OCI-LY7 (cell line): ENCODE measurements at regions not wholly inside any gene's neighbourhood (a gene's known extent, or its start where the extent isn't known, plus 50 kb on each side); places are given as distances from the start of the nearest gene placed in this dataset.

Source experiments
- BruUV-seq: library from RNA; stranded (reverse); fragments of 400-500 nt; replicated peaks from 2 replicates; lab custom pipeline; 2021; lab: Mats Ljungman, UMichigan
- CTCF ChIA-PET: fragments of 300-600 bp; sonication (Branson Sonifier 250); formaldehyde crosslinking; loops from one replicate; lab custom pipeline; 2022; ENCODE audit warnings: antibody characterized with exemption; ENCODE audit not compliant: unreplicated experiment; lab: Charles Lee
- POLR2A ChIA-PET: fragments of 300-600 bp; sonication (Branson Sonifier 250); formaldehyde crosslinking; loops from one replicate; lab custom pipeline; 2022; ENCODE audit warnings: antibody characterized with exemption; lab: Charles Lee
- DNase-seq: peaks from one replicate; pipeline ENCODE4 v3.0.0-alpha.2; 2015; ENCODE audit warnings: low spot score
- H2AFZ ChIP-seq: fragments of 200-600 bp; sonication (generic), shearing (Covaris generic); 2 replicates; pipeline ENCODE4 v1.6.1; 2014; ENCODE audit warnings: mild to moderate bottlenecking, antibody characterized with exemption, low read length, moderate library complexity
- H3K27ac ChIP-seq: fragments of 200-600 bp; sonication (generic); 2 replicates; pipeline ENCODE4 v1.5.1; 2014; ENCODE audit warnings: mixed run types, low read depth, mild to moderate bottlenecking, moderate library complexity, low read length, inconsistent platforms; ENCODE audit not compliant: poor library complexity, severe bottlenecking
- H3K36me3 ChIP-seq: fragments of 200-600 bp; sonication (generic); 2 replicates; pipeline ENCODE4 v1.6.1; 2014; ENCODE audit warnings: mild to moderate bottlenecking, antibody characterized with exemption, low read length, moderate library complexity, mixed read lengths; ENCODE audit not compliant: insufficient read depth
- H3K4me1 ChIP-seq: fragments of 200-600 bp; sonication (generic); 2 replicates; pipeline ENCODE4 v1.5.1; 2014; ENCODE audit warnings: mild to moderate bottlenecking, low read length; ENCODE audit not compliant: insufficient read depth, poor library complexity, severe bottlenecking
- H3K4me2 ChIP-seq: fragments of 200-600 bp; sonication (generic); 2 replicates; pipeline ENCODE4 v1.6.1; 2014; ENCODE audit warnings: mild to moderate bottlenecking, low read length
- H3K4me3 ChIP-seq: fragments of 200-600 bp; sonication (generic); 2 replicates; pipeline ENCODE4 v1.5.1; 2014; ENCODE audit warnings: mild to moderate bottlenecking, low read depth, low read length; ENCODE audit not compliant: poor library complexity, severe bottlenecking
- H3K79me2 ChIP-seq: fragments of 200-600 bp; sonication (generic); 2 replicates; pipeline ENCODE4 v1.6.1; 2016; ENCODE audit warnings: low read depth, mild to moderate bottlenecking, low read length, moderate library complexity, mixed read lengths; ENCODE audit not compliant: insufficient read depth
- H3K9me2 ChIP-seq: fragments of 200-600 bp; sonication (generic); 2 replicates; pipeline ENCODE4 v1.6.1; 2016; ENCODE audit warnings: mild to moderate bottlenecking, low read length, mixed read lengths; ENCODE audit not compliant: insufficient read depth
- H3K9me3 ChIP-seq: fragments of 200-600 bp; sonication (generic); 2 replicates; pipeline ENCODE4 v1.6.1; 2014; ENCODE audit warnings: mild to moderate bottlenecking, mixed run types, low read length, mixed read lengths
- H4K20me1 ChIP-seq: fragments of 200-600 bp; sonication (generic); 2 replicates; pipeline ENCODE4 v1.6.1; 2014; ENCODE audit warnings: mild to moderate bottlenecking, antibody characterized with exemption, low read length, moderate library complexity, mixed read lengths; ENCODE audit not compliant: insufficient read depth
- CTCF ChIP-seq: fragments of 200-600 bp; sonication (generic); conservative IDR thresholded peaks from 2 replicates; pipeline ENCODE4 v1.5.1; 2014; ENCODE audit warnings: mild to moderate bottlenecking, antibody characterized with exemption, low read length, moderate library complexity, mixed read lengths
- EZH2phosphoT487 ChIP-seq: fragments of 200-600 bp; sonication (generic); IDR thresholded peaks from 2 replicates; pipeline ENCODE4 v1.6.1; 2018; ENCODE audit warnings: low read depth, borderline replicate concordance, mild to moderate bottlenecking, mixed run types, antibody characterized with exemption, low read length, moderate library complexity, mixed read lengths
- intact Hi-C: fragments of 100-400 bp; cut with micrococcal nuclease; formaldehyde crosslinking; loops from one replicate; pipeline ENCODE4 v1.10.0; 2022; ENCODE audit not compliant: unreplicated experiment

DNA sequence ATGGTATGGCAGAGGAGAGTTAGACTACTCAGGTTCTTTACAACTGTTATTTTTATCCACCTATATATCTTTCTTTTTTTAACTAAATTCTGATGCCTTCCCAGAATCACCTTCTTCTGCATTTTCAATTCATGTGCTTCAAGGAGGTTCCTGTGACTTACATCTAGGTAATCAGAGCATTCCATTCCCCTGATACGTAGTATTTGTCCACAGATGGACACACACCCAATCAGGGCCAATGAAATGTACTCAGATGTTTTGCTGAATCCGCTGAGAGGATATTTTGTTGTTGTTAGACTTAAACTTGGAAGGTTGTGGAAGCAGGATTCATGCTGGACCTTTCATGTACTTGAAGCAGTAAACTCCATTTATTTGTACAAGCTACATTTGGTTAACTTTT lies 159.4 kb upstream of the FER start:
- Histone ChIP-seq H3K4me3 (no peak overlapping the region), H3K4me1 (no peaks in the 10 kb centered on the region), H3K9me2 (no peaks in the 10 kb centered on the region), H4K20me1 (no peaks in the 10 kb centered on the region), H3K9me3 (no peaks in the 10 kb centered on the region), H2AFZ (no peak overlapping the region), H3K4me2 (no peak overlapping the region), H3K79me2 (no peaks in the 10 kb centered on the region), H3K36me3 (no peaks in the 10 kb centered on the region), H3K27ac (no peak overlapping the region)
- intact Hi-C loops, result no loop called here
- no peak for TF ChIP-seq CTCF
- BruUV-seq, result no TSS peak
- POLR2A ChIA-PET, result no interaction called here
- CTCF ChIA-PET, result no interaction called here
- DNase-seq, result no peak

DNA sequence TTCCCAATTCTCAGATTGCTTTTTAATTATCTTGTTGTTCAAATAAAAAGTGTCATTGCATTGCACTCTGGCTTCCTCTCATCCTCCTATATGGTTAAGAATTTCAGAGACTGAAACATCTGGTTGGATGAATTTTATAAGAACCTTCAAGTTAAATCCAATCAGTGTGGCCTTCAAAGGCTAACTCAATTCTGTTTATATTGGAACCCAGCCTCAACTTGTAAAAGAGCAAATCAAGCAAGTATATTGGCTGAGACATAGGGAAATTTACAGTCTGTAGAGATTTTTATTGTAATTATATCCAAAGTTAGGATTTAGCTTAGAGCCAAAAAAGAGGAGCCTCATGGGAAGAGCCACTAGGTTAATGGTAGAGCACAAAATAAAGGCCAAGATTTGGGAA lies 159.9 kb upstream of the FER start:
- intact Hi-C loops, result no loop called here
- H3K36me3 ChIP-seq, result no peaks in the 10 kb centered on the region
- no peak overlapping the region for H3K4me2 ChIP-seq
- no peak overlapping the region for H3K27ac ChIP-seq
- BruUV-seq, result no TSS peak
- H3K79me2 ChIP-seq, result no peaks in the 10 kb centered on the region
- H2AFZ ChIP-seq, result no peak overlapping the region
- no peaks in the 10 kb centered on the region for H3K9me3 ChIP-seq
- H4K20me1 ChIP-seq, result no peaks in the 10 kb centered on the region
- ChIA-PET POLR2A (no interaction called here), CTCF (no interaction called here)
- TF ChIP-seq EZH2phosphoT487, result no peak
- no peak for TF ChIP-seq CTCF
- H3K4me3 ChIP-seq, result no peak overlapping the region
- DNase-seq, result no peak
- no peaks in the 10 kb centered on the region for H3K9me2 ChIP-seq
- H3K4me1 ChIP-seq, result no peaks in the 10 kb centered on the region

GRCh38 chr5:108581026-108581425 lies 166.7 kb upstream of the FER start:
- POLR2A ChIA-PET, result interaction anchor here (0.9 kb wide), 1 partner anchor 117 kb away, joined by 3 read pairs; no protein-coding TSS in a partner anchor
- H3K27ac ChIP-seq, result no peak overlapping the region
- no peaks in the 10 kb centered on the region for H3K4me1 ChIP-seq
- H3K9me2 ChIP-seq, result no peaks in the 10 kb centered on the region
- DNase-seq, result no peak
- H2AFZ ChIP-seq, result no peak overlapping the region
- intact Hi-C loops, result no loop called here
- no peak overlapping the region for H3K4me2 ChIP-seq
- no TSS peak for BruUV-seq
- H3K4me3 ChIP-seq, result no peak overlapping the region
- CTCF ChIA-PET, result interaction anchor here (0.6 kb wide), 1 partner anchor 557 kb away, joined by 3 read pairs; no protein-coding TSS in a partner anchor
- H4K20me1 ChIP-seq, result no peaks in the 10 kb centered on the region
- no peaks in the 10 kb centered on the region for H3K79me2 ChIP-seq
- H3K9me3 ChIP-seq, result no peaks in the 10 kb centered on the region
- no peaks in the 10 kb centered on the region for H3K36me3 ChIP-seq
- TF ChIP-seq CTCF, result no peak
- TF ChIP-seq EZH2phosphoT487, result no peak
